Heart left ventricle (tissue), 16 donors: ENCODE measurements at regions not wholly inside any gene's neighbourhood (a gene's known extent, or its start where the extent isn't known, plus 50 kb on each side); places are given as distances from the start of the nearest gene placed in this dataset.

ENCODE experiments used
- ATAC-seq, 4 donors: fragments of 200-7000 bp; cut with Tn5 transposase; one replicate each; pipeline ENCODE4 v1.9.1; 2020 to 2022; ENCODE audit warnings: moderate library complexity in 4 of 4, mild to moderate bottlenecking in 3 of 4, moderate number of reproducible peaks in 1 of 4
- DNase-seq, 5 donors: peaks; one replicate each; pipeline ENCODE4 v3.0.0-alpha.2; 2020
- H3K27ac ChIP-seq, 12 donors: fragments of 200-600 bp; sonication (generic) in 4 of 12; one replicate each; pipeline versions ENCODE4 v1.5.0 to v1.8.0; 2016 to 2022; ENCODE audit warnings: mild to moderate bottlenecking in 2 of 12
- H3K27me3 ChIP-seq, 9 donors: fragments of 200-600 bp; sonication (generic) in 2 of 9; one replicate each; pipeline versions ENCODE4 v1.5.1 to v1.8.0; 2016 to 2022; ENCODE audit warnings: mild to moderate bottlenecking in 3 of 9
- H3K36me3 ChIP-seq, 9 donors: fragments of 200-600 bp; sonication (generic) in 2 of 9; one replicate each; pipeline versions ENCODE4 v1.5.0 to v1.8.0; 2018 to 2022; ENCODE audit warnings: mild to moderate bottlenecking in 2 of 9
- H3K4me1 ChIP-seq, 12 donors: fragments of 200-600 bp; sonication (generic) in 4 of 12; one replicate each; pipeline versions ENCODE4 v1.5.0 to v1.8.0; 2016 to 2022; ENCODE audit warnings: mild to moderate bottlenecking in 3 of 12
- H3K4me3 ChIP-seq, 12 donors: fragments of 200-600 bp; sonication (generic) in 4 of 12; one replicate each; pipeline versions ENCODE4 v1.5.0 to v1.8.0; 2017 to 2022; ENCODE audit warnings: mild to moderate bottlenecking in 9 of 12, moderate library complexity in 4 of 12
- H3K9me3 ChIP-seq, 12 donors: fragments of 200-600 bp; sonication (generic) in 4 of 12; one replicate each; pipeline versions ENCODE4 v1.5.0 to v1.8.0; 2016 to 2022; ENCODE audit warnings: mild to moderate bottlenecking in 1 of 12
- POLR2A ChIP-seq, 2 donors: fragments of 450-650 bp; IDR thresholded peaks; one replicate each; pipeline ENCODE4 v1.6.1; 2017; ENCODE audit warnings: antibody characterized with exemption in 2 of 2, mild to moderate bottlenecking in 2 of 2, moderate library complexity in 2 of 2
- WGBS, 4 donors: extraction: QIAGEN DNeasy Blood & Tissue Kit in 2 of 4; methylation state at CpG; one replicate each; pipeline versions ENCODE4 v1.1.5 to v1.1.7; 2013 to 2018; 5-methylcytosine and 5-hydroxymethylcytosine counted together
- intact Hi-C, 10 donors: fragments of 100-400 bp; cut with DNase I; formaldehyde crosslinking; loops; one replicate each; pipeline versions ENCODE4 v1.11.1 to v1.14.2; 2022
- TF ChIP-seq, protein P1 (sequence below), 12 donors: fragments of 200-600 bp; sonication (generic) in 4 of 12; IDR thresholded peaks; one replicate each; pipeline versions ENCODE4 v1.5.0 to v1.8.0; 2018 to 2022; ENCODE audit warnings: antibody characterized with exemption in 12 of 12, mild to moderate bottlenecking in 5 of 12
- donor health status: ischemic (EF 13 %, LVEDD 7.1; RV severe dilation, severe dysfunction).
- donor health status: healthy with polysubstance abuse.
- donor health status: DM: no; HTN: yes; CAD: no.
- donor health status: DM: no; HTN: no; CAD: no.
- donor health status: ischemic (EF 25% LVEDD 6.9; RV normal size, moderate dysfunction).
- donor health status: ischemic (EF 25% LVEDD 5.7; RV mildly dilated, moderate dysfunction).
- donor health status: healthy.
- donor health status: DM: yes; HTN: yes; CAD: no.
- donor health status: ischemic (EF 35%, LVEDD 5.7; RV mildly dilated, moderate dysfunction).
- donor health status: nonischemic (EF 11% LVEDD 7.7; RV severe dilation, severe dysfunction).
- donor health status: DM: yes; HTN: yes; CAD: no.
- donor health status: PGD.
- donor health status: ischemic (EF 29% LVEDD 5.4; RV normal size, mild dysfunction).
- donor health status: nonischemic (EF 23%, LVEDD 6.1; RV moderate dilation, normal function).

DNA sequence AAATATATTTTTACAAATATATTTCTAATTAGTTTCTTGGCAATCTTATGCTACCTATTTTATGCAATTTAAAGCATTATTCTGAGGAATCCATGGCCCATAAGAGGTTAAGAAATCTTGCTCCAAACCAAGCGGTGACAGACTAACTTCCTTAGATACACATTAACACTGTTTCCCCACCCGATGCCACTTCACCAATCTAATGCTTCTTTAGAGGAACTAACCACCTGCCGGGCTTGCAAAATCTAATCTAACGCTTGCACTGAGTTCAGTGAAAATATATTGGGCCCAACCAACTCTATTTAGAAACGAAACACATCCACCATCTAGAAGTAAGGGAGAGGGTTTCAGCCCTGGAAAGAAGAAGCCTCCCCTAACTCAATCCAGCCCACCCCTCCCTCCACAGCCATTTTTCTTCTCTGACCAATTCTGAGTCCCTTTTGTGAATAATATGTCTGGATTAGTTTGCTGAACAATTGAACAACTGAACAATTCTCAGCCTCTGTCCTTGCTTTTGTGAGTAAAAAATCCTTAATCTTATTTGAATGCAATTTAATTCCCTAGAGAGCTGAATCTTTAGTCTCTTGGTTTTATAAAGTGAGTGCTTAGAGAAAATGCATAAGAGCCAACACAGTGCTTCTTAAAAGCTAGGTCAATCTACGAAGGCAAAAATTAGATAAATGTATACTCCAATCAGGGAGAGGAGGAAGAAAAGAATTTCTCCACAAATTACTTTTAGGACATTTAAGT lies 150.4 kb upstream of the ADAMTS9 start:
- TF ChIP-seq POLR2A (IDR thresholded peaks at IDR 0.05): no peak
- TF ChIP-seq, protein P1, sequence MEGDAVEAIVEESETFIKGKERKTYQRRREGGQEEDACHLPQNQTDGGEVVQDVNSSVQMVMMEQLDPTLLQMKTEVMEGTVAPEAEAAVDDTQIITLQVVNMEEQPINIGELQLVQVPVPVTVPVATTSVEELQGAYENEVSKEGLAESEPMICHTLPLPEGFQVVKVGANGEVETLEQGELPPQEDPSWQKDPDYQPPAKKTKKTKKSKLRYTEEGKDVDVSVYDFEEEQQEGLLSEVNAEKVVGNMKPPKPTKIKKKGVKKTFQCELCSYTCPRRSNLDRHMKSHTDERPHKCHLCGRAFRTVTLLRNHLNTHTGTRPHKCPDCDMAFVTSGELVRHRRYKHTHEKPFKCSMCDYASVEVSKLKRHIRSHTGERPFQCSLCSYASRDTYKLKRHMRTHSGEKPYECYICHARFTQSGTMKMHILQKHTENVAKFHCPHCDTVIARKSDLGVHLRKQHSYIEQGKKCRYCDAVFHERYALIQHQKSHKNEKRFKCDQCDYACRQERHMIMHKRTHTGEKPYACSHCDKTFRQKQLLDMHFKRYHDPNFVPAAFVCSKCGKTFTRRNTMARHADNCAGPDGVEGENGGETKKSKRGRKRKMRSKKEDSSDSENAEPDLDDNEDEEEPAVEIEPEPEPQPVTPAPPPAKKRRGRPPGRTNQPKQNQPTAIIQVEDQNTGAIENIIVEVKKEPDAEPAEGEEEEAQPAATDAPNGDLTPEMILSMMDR (IDR thresholded peaks at IDR 0.05): no peak
- no peak for DNase-seq
- WGBS, 4 donors: 86 to 89% (median 87%) methylated on average over 6 of the region's 6 CpGs
- no peaks in the 10 kb centered on the region for H3K4me1 ChIP-seq
- intact Hi-C loops: no loop called here
- H3K27ac ChIP-seq: no peak overlapping the region
- no peaks in the 10 kb centered on the region for H3K9me3 ChIP-seq
- H3K36me3 ChIP-seq: no peaks in the 10 kb centered on the region
- ATAC-seq: no peak
- H3K4me3 ChIP-seq: no peak overlapping the region
- H3K27me3 ChIP-seq: no peaks in the 10 kb centered on the region

DNA sequence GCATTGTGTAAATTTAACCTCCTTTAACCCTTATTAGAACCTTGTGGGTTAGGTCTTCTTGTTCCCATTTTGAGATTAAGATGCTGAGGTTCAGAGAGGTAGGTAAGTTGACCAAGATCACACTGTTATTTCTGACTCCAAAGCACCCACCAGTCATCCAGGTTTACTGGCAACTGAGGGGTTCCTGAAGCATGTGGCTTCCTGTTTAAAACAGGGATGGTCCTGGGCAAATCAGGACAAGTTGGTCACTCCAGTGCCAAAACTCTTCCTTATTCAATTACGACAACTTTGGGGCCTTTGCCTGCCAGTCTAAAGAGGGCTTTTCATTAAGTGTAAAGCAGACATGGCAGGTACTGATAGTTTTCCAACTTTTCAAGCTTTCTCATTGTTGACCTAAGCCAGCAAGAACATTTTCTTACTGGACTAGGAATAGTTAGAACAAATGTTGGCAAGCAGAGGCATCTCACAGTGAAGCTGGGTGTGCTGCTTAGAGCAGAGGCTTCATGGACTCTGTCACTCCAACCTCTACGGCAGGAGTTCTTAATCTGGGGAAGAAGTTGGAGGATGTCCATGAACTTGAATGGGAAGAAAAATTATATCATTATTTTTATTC lies 149.4 kb upstream of the ADAMTS9 start:
- no peak for DNase-seq
- 71 to 86% (median 74%) methylated on average over 2 of the region's 2 CpGs for WGBS, 4 donors
- ATAC-seq: no peak
- no peaks in the 10 kb centered on the region for H3K9me3 ChIP-seq
- H3K4me1 ChIP-seq: no peaks in the 10 kb centered on the region
- H3K27me3 ChIP-seq: no peaks in the 10 kb centered on the region
- TF ChIP-seq POLR2A (IDR thresholded peaks at IDR 0.05): no peak
- TF ChIP-seq, protein P1 (IDR thresholded peaks at IDR 0.05): no peak
- H3K4me3 ChIP-seq: no peak overlapping the region
- intact Hi-C loops: no loop called here
- no peaks in the 10 kb centered on the region for H3K36me3 ChIP-seq
- no peak overlapping the region for H3K27ac ChIP-seq

DNA sequence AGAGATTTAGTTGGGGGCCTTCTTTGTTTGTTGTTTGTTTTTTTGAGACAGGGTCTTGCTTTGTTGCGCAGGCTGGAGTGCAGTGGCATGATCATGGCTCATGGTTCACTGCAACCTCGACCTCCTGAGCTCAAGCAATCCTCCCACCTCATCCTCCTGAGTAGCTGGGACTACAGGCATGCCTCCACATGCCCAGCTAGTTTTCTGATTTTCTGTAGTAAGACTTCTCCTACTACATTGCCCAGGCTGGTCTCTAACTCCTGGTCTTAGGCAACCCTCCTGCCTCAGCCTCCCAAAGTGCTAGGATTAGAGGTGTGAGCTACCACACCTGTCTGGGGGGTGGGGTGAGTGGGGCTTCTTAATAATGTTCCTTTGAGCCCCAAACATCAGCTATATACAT lies 148.3 kb upstream of the ADAMTS9 start:
- Histone ChIP-seq H3K27me3 (no peaks in the 10 kb centered on the region), H3K27ac (no peak overlapping the region), H3K36me3 (no peaks in the 10 kb centered on the region), H3K9me3 (no peaks in the 10 kb centered on the region), H3K4me3 (no peak overlapping the region), H3K4me1 (no peaks in the 10 kb centered on the region)
- TF ChIP-seq, protein P1 (IDR thresholded peaks at IDR 0.05): no peak
- ATAC-seq (no peak), DNase-seq (no peak)
- intact Hi-C loops: no loop called here
- 82 to 89% (median 88%) methylated on average over 2 of the region's 2 CpGs for WGBS, 4 donors

DNA sequence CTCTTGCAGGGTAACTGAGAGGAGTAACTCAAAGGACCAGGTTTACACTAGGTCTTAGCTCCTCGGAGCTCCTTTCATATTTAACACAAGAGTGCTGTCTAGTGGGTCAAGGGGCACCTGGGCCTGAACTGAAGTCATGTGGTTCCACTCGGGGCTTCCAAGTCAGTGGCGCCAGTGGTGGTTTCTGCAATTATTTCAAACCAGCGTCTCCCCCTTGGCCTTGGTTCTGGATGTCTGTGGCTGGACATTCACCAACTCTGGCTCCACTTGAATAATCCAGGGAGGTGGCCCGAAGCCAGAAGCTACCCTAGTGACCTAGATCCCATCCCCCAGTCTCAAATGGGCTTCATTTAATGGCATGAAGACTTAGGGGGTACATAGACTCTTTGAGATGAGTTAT lies 144.3 kb upstream of the ADAMTS9 start:
- H3K27ac ChIP-seq: no peak overlapping the region
- H3K9me3 ChIP-seq: no peaks in the 10 kb centered on the region
- intact Hi-C loops: no loop called here
- H3K4me3 ChIP-seq: no peak overlapping the region
- H3K4me1 ChIP-seq: no peaks in the 10 kb centered on the region
- 83 to 93% (median 88%) methylated on average over 3 to 5 of the region's 5 CpGs for WGBS, 4 donors
- H3K36me3 ChIP-seq: no peaks in the 10 kb centered on the region
- ATAC-seq: no peak
- TF ChIP-seq, protein P1 (IDR thresholded peaks at IDR 0.05): no peak
- no peak for TF ChIP-seq POLR2A (IDR thresholded peaks at IDR 0.05)
- no peaks in the 10 kb centered on the region for H3K27me3 ChIP-seq
- DNase-seq: no peak
